ENCODE measurements at regions not wholly inside any gene's neighbourhood (a gene's known extent, or its start where the extent isn't known, plus 50 kb on each side); places are given as distances from the start of the nearest gene placed in this dataset.

DNA sequence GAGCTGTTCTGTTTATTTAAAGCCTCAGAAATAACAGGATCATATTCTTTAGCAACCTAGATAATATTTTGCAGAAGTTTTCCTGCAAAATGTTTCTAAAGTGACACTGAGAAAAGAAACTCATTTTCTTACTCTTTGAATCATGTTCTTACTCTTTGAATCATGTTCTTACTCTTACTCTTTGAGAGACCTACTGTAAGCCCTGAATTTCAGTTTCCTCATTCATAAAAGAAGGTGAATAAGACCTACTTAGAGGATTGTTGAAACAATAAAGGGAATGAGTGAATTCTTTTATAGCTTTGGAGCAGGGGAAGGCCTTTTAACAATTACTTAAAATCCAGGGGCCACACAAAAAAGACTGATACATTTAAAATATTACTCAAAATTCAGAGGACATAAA is 221.7 kb upstream of the CMC1 start:
- H3K9me3 ChIP-seq, result peaks cover 0 to 8% of the 10 kb centered on the region in 2 donors

DNA sequence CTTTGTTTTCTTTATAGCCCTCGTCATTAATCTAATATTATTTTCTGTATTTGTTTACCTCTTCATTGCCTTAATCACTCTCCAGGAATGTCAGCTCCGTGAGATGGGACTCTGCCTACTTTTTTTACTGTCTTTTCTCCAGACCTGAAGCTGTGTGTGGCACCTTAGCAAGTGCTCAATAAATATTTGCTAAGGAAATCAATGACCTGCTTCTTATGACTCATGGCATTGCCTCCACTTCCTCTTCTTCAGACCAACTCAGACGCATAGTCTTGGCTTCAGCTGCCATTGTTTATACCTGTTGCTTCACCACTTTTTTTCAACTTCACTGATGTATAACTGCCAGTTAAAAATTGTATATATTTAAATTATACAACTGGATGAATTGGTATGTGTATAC is 218.5 kb upstream of the CMC1 start:
- no peak for DNase-seq (ENCODE audit: low spot score in 2 of 2)
- Histone ChIP-seq H3K9me3 (peaks cover 0 to 11% of the 10 kb centered on the region in 2 donors), H3K36me3 (no peaks in the 10 kb centered on the region), H3K4me1 (no peaks in the 10 kb centered on the region), H3K27me3 (no peaks in the 10 kb centered on the region), H3K4me3 (no peak overlapping the region), H3K27ac (no peak overlapping the region)
- intact Hi-C loops (cut with DNase I), result no loop called here
- TF ChIP-seq, protein P1, sequence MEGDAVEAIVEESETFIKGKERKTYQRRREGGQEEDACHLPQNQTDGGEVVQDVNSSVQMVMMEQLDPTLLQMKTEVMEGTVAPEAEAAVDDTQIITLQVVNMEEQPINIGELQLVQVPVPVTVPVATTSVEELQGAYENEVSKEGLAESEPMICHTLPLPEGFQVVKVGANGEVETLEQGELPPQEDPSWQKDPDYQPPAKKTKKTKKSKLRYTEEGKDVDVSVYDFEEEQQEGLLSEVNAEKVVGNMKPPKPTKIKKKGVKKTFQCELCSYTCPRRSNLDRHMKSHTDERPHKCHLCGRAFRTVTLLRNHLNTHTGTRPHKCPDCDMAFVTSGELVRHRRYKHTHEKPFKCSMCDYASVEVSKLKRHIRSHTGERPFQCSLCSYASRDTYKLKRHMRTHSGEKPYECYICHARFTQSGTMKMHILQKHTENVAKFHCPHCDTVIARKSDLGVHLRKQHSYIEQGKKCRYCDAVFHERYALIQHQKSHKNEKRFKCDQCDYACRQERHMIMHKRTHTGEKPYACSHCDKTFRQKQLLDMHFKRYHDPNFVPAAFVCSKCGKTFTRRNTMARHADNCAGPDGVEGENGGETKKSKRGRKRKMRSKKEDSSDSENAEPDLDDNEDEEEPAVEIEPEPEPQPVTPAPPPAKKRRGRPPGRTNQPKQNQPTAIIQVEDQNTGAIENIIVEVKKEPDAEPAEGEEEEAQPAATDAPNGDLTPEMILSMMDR (IDR thresholded peaks at IDR 0.05), result no peak

More for the DNA sequence above, 221.7 kb upstream of the CMC1 start:
- DNase-seq (ENCODE audit: low spot score in 2 of 2), result no peak
- Histone ChIP-seq H3K4me1 (no peaks in the 10 kb centered on the region), H3K27me3 (no peaks in the 10 kb centered on the region), H3K27ac (no peak overlapping the region), H3K36me3 (no peaks in the 10 kb centered on the region), H3K4me3 (no peak overlapping the region)
- TF ChIP-seq, protein P1 (IDR thresholded peaks at IDR 0.05), result no peak
- intact Hi-C loops (cut with DNase I), result no loop called here

DNA sequence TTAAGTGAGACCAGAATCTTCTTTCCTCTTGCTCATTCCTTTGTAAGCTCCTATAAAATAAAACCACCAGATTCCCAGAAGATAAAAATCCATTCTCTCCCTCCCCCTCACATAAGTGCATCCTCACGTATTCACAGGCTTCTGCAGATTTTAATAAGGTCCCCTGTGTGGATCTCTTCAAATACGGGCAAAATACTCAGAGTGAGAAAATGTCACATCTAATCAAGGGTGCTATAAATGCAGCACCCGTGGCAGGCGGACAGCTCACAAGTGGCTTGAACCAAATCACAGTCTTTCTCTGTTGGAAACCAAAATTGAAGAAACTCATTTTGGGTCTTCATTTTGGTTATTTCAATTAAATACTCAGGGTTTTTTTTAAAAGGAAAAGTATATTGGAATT is 212.9 kb upstream of the CMC1 start:
- TF ChIP-seq, protein P1 (IDR thresholded peaks at IDR 0.05), result no peak
- Histone ChIP-seq H3K36me3 (no peaks in the 10 kb centered on the region), H3K27me3 (no peaks in the 10 kb centered on the region), H3K27ac (no peak overlapping the region), H3K9me3 (peaks cover 0 to 17% of the 10 kb centered on the region in 2 donors), H3K4me1 (no peaks in the 10 kb centered on the region), H3K4me3 (no peak overlapping the region)
- no peak for DNase-seq (ENCODE audit: low spot score in 2 of 2)
- intact Hi-C loops (cut with DNase I), result no loop called here

DNA sequence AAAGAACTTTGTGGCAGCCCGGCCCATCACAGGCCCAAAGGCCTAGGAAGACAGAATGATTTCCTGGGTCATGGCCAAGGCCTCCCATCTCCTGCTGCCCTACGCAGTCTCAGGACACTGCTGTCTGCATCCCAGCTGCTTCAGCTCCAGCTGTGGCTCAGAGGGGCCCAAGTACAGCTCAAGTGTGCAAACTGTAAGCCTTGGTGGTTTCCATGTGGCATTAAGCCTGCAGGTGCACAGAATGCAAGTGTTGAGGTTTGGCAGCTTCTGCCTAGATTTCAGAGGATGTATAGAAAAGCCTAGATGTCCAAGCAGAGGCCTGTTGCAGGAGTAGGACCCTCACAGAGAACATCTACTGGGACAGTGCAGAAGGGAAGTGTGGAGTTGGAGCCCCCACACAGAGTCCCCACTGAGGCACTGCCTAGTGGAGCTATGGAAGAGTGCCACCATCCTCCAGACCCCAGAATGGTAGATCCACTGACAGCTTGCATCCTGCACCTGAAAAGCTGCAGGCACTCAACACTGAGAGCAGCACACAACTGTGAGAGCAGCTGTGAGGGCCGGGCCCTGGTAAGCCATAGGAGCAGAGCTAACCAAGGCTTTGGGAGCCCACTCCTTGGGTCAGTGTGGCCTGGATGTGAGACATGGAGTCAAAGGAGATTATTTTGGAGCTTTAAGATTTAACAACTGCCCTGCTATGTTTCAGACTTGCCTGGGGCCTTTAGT is 208.2 kb upstream of the CMC1 start:
- intact Hi-C loops (cut with DNase I), result no loop called here
- TF ChIP-seq, protein P1 (IDR thresholded peaks at IDR 0.05), result no peak
- no peaks in the 10 kb centered on the region for H3K36me3 ChIP-seq

DNA sequence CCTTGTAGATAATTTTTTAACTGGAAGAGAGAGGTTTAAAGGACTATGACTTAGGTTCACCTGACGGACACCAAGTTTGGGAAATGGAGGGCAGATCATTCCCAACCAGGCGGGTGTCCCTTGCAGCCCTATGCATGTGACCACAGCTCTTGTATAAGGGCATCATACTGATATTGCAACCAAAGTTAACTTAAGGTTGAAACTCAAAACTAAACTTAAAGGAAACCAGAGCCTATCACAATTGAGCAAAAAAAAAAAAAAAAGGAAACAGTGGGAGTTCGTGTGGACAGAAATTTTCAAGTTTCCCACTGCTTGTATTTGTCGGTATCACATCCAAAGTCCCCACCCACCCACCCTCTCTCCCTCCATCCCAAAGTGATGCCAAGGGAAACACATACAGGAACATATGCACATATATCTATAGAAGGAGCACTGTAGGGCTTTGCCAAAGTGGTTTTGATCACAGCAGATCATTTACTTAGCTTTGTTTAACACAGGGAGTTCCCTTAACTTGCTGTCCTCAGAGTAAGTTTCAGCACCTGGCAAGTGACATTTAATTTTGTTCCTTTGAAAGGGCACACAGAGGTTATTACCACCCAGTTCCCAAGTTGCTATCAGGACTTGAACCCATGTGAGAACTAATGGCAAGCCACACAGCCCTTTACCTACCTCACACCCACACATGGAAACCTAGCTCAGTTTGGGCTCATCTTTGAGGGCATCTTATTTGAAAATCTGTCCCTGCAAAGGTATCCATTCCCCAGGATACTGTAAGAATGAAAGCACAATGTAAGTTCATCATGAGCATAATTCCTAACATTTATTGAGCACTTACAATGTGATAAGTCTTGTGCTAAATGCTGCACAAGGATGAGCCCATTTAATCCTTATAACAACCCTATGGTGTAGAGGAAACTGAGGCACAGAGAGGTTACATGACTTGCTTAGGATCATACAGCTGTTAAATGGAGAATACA is 204.5 kb upstream of the CMC1 start:
- H3K4me3 ChIP-seq, result no peak overlapping the region
- peaks cover 0 to 6% of the 10 kb centered on the region in 2 donors for H3K9me3 ChIP-seq
- H3K27me3 ChIP-seq, result no peaks in the 10 kb centered on the region
- no peaks in the 10 kb centered on the region for H3K36me3 ChIP-seq
- no peaks in the 10 kb centered on the region for H3K4me1 ChIP-seq
- no peak for DNase-seq (ENCODE audit: low spot score in 2 of 2)
- intact Hi-C loops (cut with DNase I), result no loop called here
- no peak overlapping the region for H3K27ac ChIP-seq
- TF ChIP-seq, protein P1 (IDR thresholded peaks at IDR 0.05), result no peak

More for the DNA sequence above, 208.2 kb upstream of the CMC1 start:
- no peak overlapping the region for H3K27ac ChIP-seq
- H3K27me3 ChIP-seq, result no peaks in the 10 kb centered on the region
- DNase-seq (ENCODE audit: low spot score in 2 of 2), result no peak
- peaks cover 0 to 6% of the 10 kb centered on the region in 2 donors for H3K9me3 ChIP-seq
- no peaks in the 10 kb centered on the region for H3K4me1 ChIP-seq
- H3K4me3 ChIP-seq, result no peak overlapping the region
